HG03457 (cell line): ENCODE measurements at regions not wholly inside any gene's neighbourhood (a gene's known extent, or its start where the extent isn't known, plus 50 kb on each side); places are given as distances from the start of the nearest gene placed in this dataset.

Source experiments
- ATAC-seq: cut with Tn5 transposase; IDR thresholded peaks from one replicate; pipeline ENCODE4 v1.9.1; 2021; ENCODE audit warnings: moderate number of reproducible peaks; ENCODE audit not compliant: unreplicated experiment

- ATAC-seq = no peak
Observed at GRCh38 chr10:120365872-120366271, 91.2 kb upstream of the PLPP4 start.

- no peak for ATAC-seq
Observed at GRCh38 chr10:120367341-120367740, 89.7 kb upstream of the PLPP4 start.

DNA sequence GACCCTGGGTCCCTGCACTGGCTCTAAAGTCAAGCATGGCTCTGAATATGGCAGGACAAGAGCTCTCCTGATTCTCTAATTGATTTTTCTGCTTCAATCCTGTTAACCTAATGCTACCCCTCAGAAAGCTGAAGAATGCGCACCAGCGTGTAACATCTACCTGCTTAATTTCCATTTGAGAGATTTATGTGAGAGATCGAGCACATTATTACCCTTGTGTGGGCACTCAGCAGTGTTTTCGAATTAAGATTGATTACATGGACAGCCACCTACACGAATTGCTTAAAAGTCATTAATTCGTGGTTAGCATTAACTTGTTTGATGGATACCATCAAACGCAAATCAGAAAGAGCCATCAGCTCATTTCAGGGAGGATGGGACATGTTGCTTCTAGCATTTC lies 88.7 kb upstream of the PLPP4 start:
- ATAC-seq = no peak

- ATAC-seq = no peak
Observed at GRCh38 chr10:120368927-120369326, 88.1 kb upstream of the PLPP4 start.

DNA sequence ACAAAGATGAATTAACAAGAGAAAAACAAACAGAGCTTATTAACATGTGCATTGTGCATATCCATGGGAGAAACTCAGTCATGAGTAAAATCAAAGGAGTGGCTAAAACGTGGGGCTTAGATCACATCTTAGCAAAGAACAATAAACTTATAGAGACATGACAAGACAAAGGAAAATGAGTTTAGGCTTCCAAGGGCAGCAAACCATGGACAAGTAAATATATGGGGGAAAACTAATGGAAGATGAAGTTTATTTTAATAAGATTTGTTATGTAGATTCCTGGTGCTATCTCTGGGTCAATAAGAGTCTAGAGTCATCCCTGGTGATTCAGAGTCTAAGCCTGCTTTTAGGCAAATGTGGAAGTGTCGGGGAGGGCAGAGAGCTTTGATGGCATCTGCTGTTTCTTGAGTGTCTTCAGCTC lies 87.2 kb upstream of the PLPP4 start:
- no peak for ATAC-seq

DNA sequence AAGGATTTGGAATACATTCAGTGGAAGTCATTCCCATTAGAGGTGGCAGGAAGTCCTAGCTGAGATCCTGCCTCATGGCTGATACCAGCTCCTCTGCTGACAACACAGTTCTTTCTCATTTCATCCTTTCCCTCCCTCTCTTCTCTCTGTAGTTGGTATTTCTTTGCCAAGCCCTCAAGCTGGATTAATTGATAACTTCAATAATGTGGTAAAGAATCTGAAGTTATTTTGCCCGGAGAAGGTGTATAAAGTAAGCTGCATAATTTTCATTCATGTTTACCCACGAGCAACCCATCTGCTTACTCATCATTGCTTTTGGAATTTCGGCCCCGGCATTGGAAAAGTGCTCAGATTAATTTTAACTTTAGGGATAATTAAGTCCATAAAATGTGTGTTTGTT lies 85.2 kb upstream of the PLPP4 start:
- ATAC-seq = no peak

DNA sequence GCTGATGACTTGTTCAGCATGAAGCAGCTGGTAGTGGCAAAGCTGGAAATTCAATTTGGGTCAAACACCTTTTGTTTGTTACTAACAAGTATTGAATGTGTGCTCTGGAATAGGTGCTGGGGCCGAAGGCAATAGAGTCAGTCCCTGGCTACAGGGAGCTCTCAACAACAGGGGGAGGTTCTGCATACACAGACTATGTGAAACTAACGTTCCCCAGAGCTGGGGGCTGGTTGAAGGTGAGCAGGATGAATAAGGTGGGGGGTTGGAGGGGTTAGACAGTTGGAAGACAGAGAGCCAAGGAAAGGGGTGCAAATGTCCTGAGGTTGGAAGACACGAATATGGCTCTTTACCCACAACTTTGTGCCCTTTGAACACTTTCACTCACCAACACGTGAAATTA lies 84.1 kb upstream of the PLPP4 start:
- no peak for ATAC-seq

DNA sequence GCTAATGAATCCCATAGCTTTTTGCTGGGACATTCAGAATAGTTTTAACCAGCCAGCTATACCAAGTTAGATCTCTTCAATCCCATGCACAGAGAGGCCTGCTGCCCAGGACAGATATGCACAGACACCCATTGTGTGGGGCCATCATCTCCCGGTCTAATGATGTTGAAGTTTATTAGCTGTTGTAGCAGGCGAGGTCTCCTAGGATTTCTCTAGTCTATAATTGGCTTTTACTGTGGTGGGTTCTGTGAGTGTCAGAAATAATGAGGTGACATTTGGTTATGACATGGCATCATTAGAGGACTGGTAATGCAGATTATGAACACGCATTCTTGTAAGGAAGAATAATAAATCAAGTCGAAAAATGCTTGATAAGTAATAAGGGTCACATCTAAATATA lies 81.4 kb upstream of the PLPP4 start:
- ATAC-seq = no peak

DNA sequence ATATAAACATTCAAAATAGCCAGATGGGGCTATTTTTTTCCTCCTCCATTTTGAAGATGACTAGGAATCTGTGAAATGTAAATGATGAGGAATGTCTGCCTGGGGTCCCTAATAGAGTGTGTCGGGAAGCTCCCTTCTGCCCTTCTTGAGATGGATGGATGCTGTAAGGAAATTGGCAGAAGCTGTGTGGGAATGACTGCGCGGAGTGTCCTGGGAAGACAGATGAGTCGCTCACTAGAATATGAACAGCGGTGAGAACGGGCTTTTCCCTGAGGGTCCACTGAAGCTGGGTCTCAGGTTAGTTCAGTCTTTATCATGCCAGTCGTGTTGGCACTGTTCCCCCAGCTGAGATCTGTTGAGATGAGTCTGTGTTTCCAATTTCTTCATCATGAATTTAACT lies 75.1 kb upstream of the PLPP4 start:
- ATAC-seq = no peak

- ATAC-seq = no peak
Observed at GRCh38 chr10:120382360-120382759, 74.7 kb upstream of the PLPP4 start.

DNA sequence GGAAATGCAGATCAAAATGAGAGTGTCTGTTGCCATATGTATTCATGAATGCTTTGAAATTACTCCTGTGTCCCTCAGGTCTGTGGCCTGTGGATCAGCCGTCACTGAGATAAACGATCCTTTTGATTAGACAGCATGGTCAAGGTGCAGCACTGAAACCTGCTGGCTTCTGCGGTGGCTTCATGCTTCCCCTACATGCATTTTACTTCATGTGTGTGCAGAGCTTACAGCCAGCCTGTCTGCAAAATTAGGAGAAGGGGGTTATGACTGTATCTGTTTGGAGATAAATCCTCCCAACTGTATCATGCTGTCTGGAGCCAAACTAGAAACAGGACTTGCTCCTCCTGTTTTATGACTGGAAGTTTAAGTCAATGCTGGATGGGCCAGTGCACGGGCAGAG lies 71.0 kb upstream of the PLPP4 start:
- no peak for ATAC-seq

- no peak for ATAC-seq
Observed at GRCh38 chr10:120386896-120387295, 70.1 kb upstream of the PLPP4 start.

DNA sequence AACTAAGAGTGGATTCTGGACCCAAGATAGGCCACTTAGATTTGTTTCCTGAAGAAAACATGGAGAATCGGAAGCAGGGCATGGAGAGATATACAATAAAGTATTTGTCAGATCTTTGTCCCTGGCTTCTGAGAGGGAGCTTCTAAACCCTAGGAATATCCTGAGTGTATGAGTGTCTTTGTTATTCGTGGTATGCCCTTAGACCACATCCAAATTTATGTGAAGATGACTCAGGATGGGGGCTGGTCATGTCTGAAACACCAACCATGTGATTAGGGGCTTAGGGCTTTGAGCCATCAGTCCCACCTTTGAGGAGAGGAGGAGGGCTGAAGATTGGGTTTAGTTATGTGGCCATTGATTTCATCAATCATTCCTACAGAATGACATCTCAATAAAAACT lies 69.7 kb upstream of the PLPP4 start:
- ATAC-seq = no peak

DNA sequence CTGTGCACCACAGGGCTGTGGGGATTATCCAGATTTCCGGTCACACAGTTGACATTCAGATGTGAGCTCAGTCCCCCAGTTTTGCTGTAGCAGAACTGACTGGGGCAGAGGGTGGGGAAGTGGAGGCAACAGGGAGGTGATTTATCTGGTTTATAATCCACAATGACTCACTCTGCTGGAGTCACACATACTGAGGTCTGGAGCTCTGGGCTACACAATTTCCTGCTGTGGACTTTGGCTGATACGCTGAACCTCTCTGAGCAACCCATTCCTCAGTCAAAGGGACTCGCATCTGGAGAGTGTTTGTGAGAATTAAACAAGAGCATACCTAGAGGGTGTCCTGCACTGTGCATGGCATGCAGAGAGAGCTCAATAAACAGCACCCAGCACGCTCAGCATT lies 64.8 kb upstream of the PLPP4 start:
- ATAC-seq = no peak

DNA sequence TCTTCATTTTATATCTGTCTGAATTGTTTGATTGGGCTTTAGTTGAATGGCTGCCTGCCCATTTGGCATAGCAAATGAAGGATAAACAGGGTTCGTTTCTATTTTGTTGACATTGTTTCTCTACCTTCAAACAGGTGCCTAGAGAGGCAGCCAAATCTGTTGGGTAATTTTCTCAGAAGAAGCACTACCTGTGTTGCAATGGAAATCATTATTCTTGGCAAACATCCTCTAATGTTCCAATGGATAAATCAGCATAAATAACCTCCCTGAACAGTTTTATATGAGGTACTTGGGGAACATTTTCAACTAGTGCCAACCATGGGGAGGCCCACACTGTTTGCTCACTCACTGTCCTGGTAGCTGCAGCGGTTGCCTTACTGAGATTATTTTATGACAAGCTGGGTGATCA lies 64.4 kb upstream of the PLPP4 start:
- no peak for ATAC-seq

GRCh38 chr10:120394446-120394845 lies 62.6 kb upstream of the PLPP4 start:
- no peak for ATAC-seq

DNA sequence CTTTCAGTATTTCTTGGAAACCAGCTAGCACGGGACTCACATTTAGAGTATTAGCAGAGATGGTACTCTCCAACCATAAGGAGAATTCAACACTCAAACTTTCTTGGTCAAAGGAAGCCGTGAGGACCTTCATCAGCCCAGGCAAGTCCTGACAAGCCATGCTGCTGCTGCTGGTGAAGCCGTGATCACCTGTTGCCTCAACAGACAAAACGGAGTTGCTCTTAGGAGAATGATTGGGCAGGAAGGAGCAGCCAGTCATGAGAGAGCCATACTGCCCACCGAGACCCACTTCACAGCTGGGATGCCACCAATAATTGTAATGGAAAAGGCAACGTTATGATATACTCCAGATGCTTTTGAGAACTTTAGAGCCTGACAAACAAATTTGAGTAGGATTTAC lies 60.8 kb upstream of the PLPP4 start:
- ATAC-seq = no peak

GRCh38 chr10:120398180-120398579 lies 58.8 kb upstream of the PLPP4 start:
- no peak for ATAC-seq

GRCh38 chr10:120400601-120401000 lies 56.4 kb upstream of the PLPP4 start:
- no peak for ATAC-seq

- ATAC-seq = no peak
Observed at GRCh38 chr10:120402147-120402766, 54.8 kb upstream of the PLPP4 start.

GRCh38 chr10:120403109-120403508 lies 53.9 kb upstream of the PLPP4 start:
- no peak for ATAC-seq

GRCh38 chr10:120406376-120406775 lies 50.7 kb upstream of the PLPP4 start:
- no peak for ATAC-seq
